Osteocyte (in vitro differentiated cells): ENCODE measurements at regions not wholly inside any gene's neighbourhood (a gene's known extent, or its start where the extent isn't known, plus 50 kb on each side); places are given as distances from the start of the nearest gene placed in this dataset.
"Not testable (repeated sequence)": the region's sequence is repeated elsewhere in the genome, so short reads cannot be mapped to it uniquely, and the experiment has no call there.

Experiments used
- DNase-seq: peaks from one replicate; pipeline ENCODE4 v3.0.0; 2021; ENCODE audit warnings: mixed read lengths; ENCODE audit not compliant: unreplicated experiment; ENCODE audit errors: extremely low spot score
- H3K27ac Mint-ChIP-seq: one replicate; pipeline ENCODE4 v1.8.0; 2021; ENCODE audit warnings: mild to moderate bottlenecking, mixed read lengths; ENCODE audit not compliant: unreplicated experiment
- H3K27me3 Mint-ChIP-seq: one replicate; pipeline ENCODE4 v1.8.0; 2021; ENCODE audit warnings: mixed read lengths; ENCODE audit not compliant: unreplicated experiment
- H3K36me3 Mint-ChIP-seq: one replicate; pipeline ENCODE4 v1.8.0; 2021; ENCODE audit warnings: mixed read lengths; ENCODE audit not compliant: unreplicated experiment
- H3K4me1 Mint-ChIP-seq: one replicate; pipeline ENCODE4 v1.8.0; 2021; ENCODE audit warnings: mixed read lengths; ENCODE audit not compliant: unreplicated experiment
- H3K4me3 Mint-ChIP-seq: one replicate; pipeline ENCODE4 v1.8.0; 2021; ENCODE audit warnings: mild to moderate bottlenecking, moderate library complexity, mixed read lengths; ENCODE audit not compliant: unreplicated experiment
- H3K9me3 Mint-ChIP-seq: one replicate; pipeline ENCODE4 v1.8.0; 2021; ENCODE audit warnings: mixed read lengths; ENCODE audit not compliant: unreplicated experiment
- TF ChIP-seq, protein P1 (sequence below): fragments of 200-600 bp; sonication (generic); IDR thresholded peaks from 2 replicates; pipeline ENCODE4 v1.5.0; 2021; ENCODE audit warnings: antibody characterized with exemption, mild to moderate bottlenecking, moderate library complexity

DNA sequence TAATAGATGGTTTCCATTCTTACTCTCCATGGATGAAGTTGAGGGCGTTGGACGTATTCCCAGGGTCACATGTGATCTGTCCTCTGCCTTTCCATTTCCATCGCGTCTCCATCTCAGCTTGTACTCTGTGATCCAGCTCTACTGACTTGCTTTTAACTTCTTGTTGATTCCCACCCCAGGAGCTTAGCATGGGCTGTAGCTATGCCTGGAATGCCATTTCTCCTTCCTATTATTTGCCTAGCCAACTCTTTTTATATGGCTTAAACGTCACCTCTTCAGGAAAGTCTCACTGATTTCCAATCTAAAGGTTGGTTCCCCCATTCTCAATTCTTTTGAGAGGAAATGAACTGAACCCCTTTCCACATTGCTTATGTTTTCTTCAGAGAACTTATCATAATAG, 475.9 kb downstream of the XYLT1 start:
- Mint-ChIP-seq H3K4me3 (no peak overlapping the region), H3K9me3 (peaks cover 35% of the 10 kb centered on the region), H3K27me3 (no peaks in the 10 kb centered on the region), H3K36me3 (no peaks in the 10 kb centered on the region), H3K27ac (no peak overlapping the region), H3K4me1 (no peaks in the 10 kb centered on the region)
- TF ChIP-seq, protein P1, sequence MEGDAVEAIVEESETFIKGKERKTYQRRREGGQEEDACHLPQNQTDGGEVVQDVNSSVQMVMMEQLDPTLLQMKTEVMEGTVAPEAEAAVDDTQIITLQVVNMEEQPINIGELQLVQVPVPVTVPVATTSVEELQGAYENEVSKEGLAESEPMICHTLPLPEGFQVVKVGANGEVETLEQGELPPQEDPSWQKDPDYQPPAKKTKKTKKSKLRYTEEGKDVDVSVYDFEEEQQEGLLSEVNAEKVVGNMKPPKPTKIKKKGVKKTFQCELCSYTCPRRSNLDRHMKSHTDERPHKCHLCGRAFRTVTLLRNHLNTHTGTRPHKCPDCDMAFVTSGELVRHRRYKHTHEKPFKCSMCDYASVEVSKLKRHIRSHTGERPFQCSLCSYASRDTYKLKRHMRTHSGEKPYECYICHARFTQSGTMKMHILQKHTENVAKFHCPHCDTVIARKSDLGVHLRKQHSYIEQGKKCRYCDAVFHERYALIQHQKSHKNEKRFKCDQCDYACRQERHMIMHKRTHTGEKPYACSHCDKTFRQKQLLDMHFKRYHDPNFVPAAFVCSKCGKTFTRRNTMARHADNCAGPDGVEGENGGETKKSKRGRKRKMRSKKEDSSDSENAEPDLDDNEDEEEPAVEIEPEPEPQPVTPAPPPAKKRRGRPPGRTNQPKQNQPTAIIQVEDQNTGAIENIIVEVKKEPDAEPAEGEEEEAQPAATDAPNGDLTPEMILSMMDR, result no peak
- DNase-seq, result no peak

DNA sequence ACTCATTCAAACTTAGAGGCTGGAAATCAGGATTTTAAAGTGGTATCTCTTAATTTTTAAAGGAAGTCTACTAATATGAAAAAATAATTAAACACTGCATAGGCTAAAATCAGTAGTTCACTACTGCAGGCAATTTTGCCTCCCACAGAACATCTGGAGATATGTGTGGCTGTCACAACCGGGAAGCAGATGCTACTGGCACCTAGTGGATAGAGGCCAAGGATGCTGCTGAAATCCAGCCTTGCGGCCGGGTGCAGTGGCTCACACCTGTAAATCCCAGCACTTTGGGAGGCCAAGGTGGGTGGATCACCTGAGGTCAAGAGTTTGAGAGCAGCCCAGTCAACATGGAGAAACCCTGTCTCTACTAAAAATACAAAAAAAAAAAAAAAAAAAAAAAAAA, 473.9 kb downstream of the XYLT1 start:
- no peaks in the 10 kb centered on the region for H3K27me3 Mint-ChIP-seq
- no peaks in the 10 kb centered on the region for H3K4me1 Mint-ChIP-seq
- no peaks in the 10 kb centered on the region for H3K36me3 Mint-ChIP-seq
- H3K27ac Mint-ChIP-seq, result no peak overlapping the region
- TF ChIP-seq, protein P1, result no peak
- no peak for DNase-seq
- H3K4me3 Mint-ChIP-seq, result no peak overlapping the region
- peaks cover 37% of the 10 kb centered on the region for H3K9me3 Mint-ChIP-seq

DNA sequence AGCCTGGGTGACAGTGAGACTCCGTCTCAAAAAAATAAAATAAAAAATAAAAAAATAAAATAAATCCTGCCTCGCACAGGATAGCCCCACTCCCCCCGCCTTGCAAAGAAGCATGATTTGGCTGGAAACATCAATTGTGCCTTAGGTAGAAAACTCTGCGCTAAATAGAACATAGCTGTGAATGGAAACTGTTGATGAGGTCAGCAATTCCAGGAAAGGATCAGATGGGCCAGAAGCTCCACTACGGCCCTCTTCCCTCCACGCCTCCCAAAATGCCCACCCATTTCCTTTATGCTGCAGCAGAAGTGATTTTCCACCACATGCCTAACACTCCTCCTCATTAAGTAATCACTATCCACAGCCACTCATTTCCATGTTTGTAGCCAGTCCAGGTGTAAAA, 473.4 kb downstream of the XYLT1 start:
- no peak overlapping the region for H3K4me3 Mint-ChIP-seq
- peaks cover 37% of the 10 kb centered on the region for H3K9me3 Mint-ChIP-seq
- no peaks in the 10 kb centered on the region for H3K36me3 Mint-ChIP-seq
- no peak overlapping the region for H3K27ac Mint-ChIP-seq
- H3K4me1 Mint-ChIP-seq, result no peaks in the 10 kb centered on the region
- no peaks in the 10 kb centered on the region for H3K27me3 Mint-ChIP-seq
- TF ChIP-seq, protein P1, result no peak
- no peak for DNase-seq

DNA sequence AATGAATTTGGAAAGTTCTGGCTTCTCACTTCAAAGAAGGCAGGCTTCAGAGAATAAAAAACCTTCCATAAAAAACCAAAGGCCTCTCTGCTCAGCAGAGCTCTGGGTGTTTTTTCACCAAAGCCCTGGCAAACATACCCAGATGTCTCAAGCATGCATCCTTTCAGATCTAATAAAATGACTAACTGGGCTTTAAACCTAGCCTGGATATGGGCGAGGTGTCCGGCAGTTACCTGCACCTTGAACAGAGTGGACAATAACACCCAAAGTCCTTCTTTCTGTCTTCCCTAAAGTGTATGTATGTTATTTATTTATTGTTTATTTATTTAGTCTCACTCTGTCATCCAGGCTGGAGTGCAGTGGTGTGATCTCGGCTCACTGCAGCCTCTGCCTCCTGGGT, 469.3 kb downstream of the XYLT1 start:
- Mint-ChIP-seq H3K9me3 (peaks cover 34% of the 10 kb centered on the region), H3K27me3 (no peaks in the 10 kb centered on the region), H3K27ac (no peak overlapping the region), H3K36me3 (no peaks in the 10 kb centered on the region), H3K4me1 (no peaks in the 10 kb centered on the region), H3K4me3 (no peak overlapping the region)
- TF ChIP-seq, protein P1, result no peak
- no peak for DNase-seq

DNA sequence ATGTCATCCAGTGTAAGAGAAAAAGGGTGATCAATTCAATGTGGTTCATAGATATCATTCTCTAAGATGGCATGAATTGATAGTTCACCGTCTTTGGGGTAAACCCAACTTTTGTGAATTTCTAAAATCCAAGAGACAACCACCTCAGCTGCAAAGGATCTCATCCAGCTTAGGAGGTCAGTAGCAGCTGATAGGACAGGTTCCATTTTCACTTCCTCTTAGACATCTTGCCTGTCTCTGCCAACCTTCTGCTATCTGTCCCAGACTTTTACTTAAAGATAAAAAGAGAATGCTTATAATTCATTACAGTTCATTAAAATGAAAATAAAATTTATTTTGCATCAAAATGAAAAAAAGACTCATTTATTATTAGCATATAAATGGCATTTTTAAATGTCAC, 468.2 kb downstream of the XYLT1 start:
- Mint-ChIP-seq H3K27ac (no peak overlapping the region), H3K4me1 (no peaks in the 10 kb centered on the region), H3K4me3 (no peak overlapping the region), H3K36me3 (no peaks in the 10 kb centered on the region), H3K27me3 (no peaks in the 10 kb centered on the region), H3K9me3 (peaks cover 39% of the 10 kb centered on the region)
- no peak for DNase-seq
- TF ChIP-seq, protein P1, result no peak

DNA sequence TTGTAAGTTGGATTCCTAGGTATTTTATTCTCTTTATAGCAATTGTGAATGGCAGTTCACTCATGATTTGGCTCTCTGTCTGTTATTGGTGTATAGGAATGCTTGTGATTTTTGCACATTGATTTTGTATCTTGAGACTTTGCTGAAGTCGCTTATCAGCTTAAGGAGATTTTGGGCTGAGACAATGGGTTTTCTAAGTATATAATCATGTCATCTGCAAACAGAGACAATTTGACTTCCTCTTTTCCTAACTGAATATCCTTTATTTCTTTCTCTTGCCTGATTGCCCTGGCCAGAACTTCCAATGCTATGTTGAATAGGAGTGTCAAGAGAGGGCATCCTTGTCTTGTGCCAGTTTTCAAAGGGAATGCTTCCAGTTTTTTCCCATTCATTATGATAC, 464.8 kb downstream of the XYLT1 start:
- H3K27me3 Mint-ChIP-seq, H3K27ac Mint-ChIP-seq, H3K4me1 Mint-ChIP-seq, H3K36me3 Mint-ChIP-seq, H3K4me3 Mint-ChIP-seq, DNase-seq: not testable (repeated sequence)
- peaks cover 30% of the 10 kb centered on the region for H3K9me3 Mint-ChIP-seq
